ENCODE measurements at regions not wholly inside any gene's neighbourhood (a gene's known extent, or its start where the extent isn't known, plus 50 kb on each side); places are given as distances from the start of the nearest gene placed in this dataset.

DNA sequence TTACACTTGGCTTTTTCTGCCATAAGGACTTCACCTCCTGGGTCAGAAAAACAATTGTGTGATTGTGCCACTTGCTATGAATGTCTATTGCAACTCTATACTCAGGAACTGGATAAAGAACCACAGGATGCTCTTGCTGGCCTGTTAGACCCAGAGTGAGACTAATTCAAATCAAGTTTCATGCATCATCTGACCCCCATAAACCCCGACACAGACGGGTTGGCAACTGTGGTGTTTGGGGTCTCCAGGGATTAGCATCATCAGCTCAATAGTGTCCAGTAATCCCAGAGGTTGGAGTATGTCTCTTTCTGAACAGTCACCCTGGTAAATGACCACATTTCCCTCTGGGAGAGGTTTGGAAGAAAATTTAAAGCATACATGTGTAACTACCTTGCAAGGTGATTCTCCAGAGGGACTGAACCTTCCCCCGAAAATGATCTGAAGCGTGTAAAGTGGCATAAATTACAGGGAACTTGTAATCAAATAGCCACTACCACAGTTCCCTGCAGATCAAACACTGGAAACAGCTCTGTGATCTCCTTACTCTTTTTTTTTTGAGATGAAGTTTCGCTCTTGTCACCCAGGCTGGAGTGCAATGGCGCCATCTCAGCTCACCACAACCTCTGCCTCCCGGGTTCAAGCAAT, 1097.6 kb downstream of the TBC1D22A start:
- DNase-seq (ENCODE audit: extremely low read depth, low read depth): no peak
- TF ChIP-seq, protein P1, sequence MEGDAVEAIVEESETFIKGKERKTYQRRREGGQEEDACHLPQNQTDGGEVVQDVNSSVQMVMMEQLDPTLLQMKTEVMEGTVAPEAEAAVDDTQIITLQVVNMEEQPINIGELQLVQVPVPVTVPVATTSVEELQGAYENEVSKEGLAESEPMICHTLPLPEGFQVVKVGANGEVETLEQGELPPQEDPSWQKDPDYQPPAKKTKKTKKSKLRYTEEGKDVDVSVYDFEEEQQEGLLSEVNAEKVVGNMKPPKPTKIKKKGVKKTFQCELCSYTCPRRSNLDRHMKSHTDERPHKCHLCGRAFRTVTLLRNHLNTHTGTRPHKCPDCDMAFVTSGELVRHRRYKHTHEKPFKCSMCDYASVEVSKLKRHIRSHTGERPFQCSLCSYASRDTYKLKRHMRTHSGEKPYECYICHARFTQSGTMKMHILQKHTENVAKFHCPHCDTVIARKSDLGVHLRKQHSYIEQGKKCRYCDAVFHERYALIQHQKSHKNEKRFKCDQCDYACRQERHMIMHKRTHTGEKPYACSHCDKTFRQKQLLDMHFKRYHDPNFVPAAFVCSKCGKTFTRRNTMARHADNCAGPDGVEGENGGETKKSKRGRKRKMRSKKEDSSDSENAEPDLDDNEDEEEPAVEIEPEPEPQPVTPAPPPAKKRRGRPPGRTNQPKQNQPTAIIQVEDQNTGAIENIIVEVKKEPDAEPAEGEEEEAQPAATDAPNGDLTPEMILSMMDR (IDR thresholded peaks at IDR 0.05; ENCODE audit: low read depth, low read length): no peak

DNA sequence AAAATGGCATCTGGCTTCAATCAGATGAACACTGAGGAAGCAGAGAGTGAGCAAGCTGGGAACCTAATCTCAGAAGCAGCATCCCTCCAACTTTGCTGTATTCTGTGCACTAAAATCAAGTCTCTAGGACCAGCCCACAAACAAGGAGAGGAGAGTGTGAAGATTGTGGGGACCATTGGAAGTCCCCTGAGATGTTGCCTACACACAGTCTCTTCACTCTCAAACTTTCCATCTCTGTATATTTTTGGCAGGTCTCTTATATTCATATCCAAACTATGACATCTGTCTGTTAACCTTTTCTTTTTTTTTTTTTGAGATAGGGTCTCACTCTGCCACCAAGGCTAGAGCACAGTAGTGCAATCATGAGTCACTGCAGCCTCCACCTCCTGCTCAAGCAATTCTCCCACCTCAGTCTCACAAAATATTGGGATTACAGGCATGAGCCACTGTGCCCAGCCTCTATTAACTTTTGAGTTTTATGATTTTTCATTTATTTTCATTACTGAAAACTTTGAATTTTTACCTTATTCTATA, 1096.4 kb downstream of the TBC1D22A start:
- TF ChIP-seq, protein P1 (IDR thresholded peaks at IDR 0.05; ENCODE audit: low read depth, low read length): no peak
- DNase-seq (ENCODE audit: extremely low read depth, low read depth): no peak

DNA sequence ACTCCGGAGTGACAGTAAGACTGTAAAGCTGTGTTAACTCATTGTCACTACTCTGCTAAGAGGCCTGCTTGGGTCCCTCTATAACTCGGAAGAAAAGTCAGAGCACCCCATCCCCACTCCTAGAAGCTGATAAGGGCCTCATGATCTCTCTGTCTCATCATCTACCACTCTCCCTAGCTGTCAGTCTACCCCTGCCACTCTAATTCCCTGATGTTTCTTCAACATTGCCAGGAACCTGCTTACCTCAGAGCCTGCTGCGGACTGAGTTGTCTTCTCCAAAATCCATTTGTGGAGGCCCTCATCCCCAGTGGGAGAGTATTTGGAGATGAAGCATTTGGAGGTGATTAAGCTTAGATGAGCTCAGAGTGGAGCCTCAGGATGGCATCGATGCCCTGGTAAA, 1092.2 kb downstream of the TBC1D22A start:
- TF ChIP-seq, protein P1 (IDR thresholded peaks at IDR 0.05; ENCODE audit: low read depth, low read length): no peak
- DNase-seq (ENCODE audit: extremely low read depth, low read depth): no peak

DNA sequence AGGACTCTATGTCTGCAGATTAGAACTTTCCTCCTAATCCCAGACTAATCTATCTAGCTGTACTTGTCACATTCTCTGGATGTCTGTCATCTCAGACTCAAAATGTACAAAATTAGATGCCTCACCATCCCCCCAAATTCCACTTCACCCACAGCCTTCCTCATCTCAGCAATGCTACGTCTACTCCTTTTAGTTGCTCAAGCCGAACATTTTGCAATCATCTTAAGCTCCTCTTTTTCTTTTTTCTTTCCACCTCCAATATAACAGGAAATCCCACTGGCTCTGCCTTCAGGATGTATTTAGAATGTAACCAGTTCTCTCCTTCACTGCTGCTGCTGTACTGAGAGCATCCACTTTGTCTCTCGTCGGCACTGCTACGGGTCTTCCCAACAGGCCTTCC, 1091.8 kb downstream of the TBC1D22A start:
- DNase-seq (ENCODE audit: extremely low read depth, low read depth): no peak

DNA sequence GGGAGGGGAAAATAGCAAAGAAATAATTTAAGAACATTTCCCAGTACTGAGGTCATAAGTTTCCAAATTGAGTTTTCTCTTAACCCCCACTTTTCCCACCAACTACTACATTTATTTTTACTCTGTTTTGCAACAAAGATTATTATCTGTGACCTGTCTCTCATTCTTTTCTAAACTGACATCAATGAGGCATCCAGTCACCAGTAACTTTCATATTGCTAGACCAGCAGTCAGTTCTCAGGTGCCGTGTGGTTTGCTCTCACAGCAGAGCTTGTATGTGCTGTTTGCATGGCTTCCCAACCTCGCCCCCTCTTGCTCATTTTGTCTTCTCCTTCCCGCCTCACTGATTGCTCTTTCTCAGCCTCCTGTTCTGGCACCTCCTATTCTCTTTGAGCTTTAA, 1091.3 kb downstream of the TBC1D22A start:
- no peak for DNase-seq (ENCODE audit: extremely low read depth, low read depth)
- TF ChIP-seq, protein P1 (IDR thresholded peaks at IDR 0.05; ENCODE audit: low read depth, low read length): no peak

More for the DNA sequence above, 1091.8 kb downstream of the TBC1D22A start:
- TF ChIP-seq, protein P1 (IDR thresholded peaks at IDR 0.05; ENCODE audit: low read depth, low read length): no peak

DNA sequence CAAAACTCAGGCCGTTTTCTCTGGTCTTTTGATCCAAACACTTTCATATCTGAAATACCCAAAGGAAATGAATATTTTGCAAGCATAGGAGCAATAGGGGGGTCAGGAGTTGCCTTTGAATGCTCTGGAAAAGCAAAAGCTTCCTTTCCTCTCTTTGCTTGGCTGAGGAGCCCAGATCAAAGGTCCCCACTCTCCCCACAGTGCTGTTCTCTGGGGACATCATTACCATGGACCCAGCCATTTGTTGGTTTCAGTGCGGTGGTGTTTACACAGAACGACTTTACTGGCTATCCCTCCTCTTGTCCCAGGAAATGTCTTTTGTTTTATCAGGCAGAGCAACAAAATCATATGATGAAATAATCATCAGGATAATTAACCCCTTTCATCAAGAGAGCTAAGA, 1089.1 kb downstream of the TBC1D22A start:
- no peak for DNase-seq (ENCODE audit: extremely low read depth, low read depth)
- TF ChIP-seq, protein P1 (IDR thresholded peaks at IDR 0.05; ENCODE audit: low read depth, low read length): no peak

DNA sequence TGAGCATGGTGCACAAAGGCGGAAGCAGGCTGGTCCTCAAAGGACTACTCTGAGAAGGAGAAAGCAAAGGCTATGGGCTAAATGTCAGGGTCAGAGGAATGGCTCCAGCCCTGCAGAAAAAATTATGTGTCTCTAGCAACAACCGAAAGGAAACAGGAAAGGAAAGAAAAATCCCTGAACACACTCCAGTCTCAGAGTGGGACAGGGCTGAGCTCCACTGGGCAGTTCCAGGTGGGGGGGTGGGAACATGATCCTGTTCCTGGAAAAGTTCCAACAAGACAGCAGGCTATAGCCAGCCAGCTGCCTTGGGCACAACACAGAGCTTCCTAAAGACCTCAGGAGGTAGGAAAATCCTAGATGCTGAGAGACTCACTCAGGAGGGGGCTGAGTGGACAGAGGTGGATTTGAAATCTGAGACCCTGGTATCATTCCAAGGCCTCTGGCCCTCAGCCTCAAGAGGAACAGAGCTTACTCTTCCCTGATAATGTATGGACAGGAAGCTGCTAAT, 1088.2 kb downstream of the TBC1D22A start:
- TF ChIP-seq, protein P1 (IDR thresholded peaks at IDR 0.05; ENCODE audit: low read depth, low read length): no peak
- no peak for DNase-seq (ENCODE audit: extremely low read depth, low read depth)
